Panc1 (cell line): ENCODE measurements at regions not wholly inside any gene's neighbourhood (a gene's known extent, or its start where the extent isn't known, plus 50 kb on each side); places are given as distances from the start of the nearest gene placed in this dataset.
"Not testable (repeated sequence)": the region's sequence is repeated elsewhere in the genome, so short reads cannot be mapped to it uniquely, and the experiment has no call there.

Source experiments
- ATAC-seq: fragments of 200-7000 bp; cut with Tn5 transposase; 2 replicates; pipeline ENCODE4 v1.9.1; 2020; ENCODE audit warnings: mild to moderate bottlenecking, moderate library complexity
- BruUV-seq: library from RNA; stranded (reverse); fragments of 400-500 nt; replicated peaks from 2 replicates; lab custom pipeline; 2021; lab: Mats Ljungman, UMichigan
- CTCF ChIA-PET: fragments of 300-600 bp; sonication (Branson Sonifier 250); formaldehyde crosslinking; loops from one replicate; lab custom pipeline; 2022; ENCODE audit warnings: antibody characterized with exemption; lab: Charles Lee
- POLR2A ChIA-PET: fragments of 300-600 bp; sonication (Branson Sonifier 250); formaldehyde crosslinking; loops from one replicate; lab custom pipeline; 2022; ENCODE audit warnings: antibody characterized with exemption; lab: Charles Lee
- DNase-seq: peaks from one replicate; pipeline ENCODE4 v3.0.0-alpha.2; 2010; ENCODE audit warnings: low read depth, low spot score
- H3K27ac ChIP-seq: 2 replicates; pipeline ENCODE4 v1.5.1; 2011; ENCODE audit warnings: mild to moderate bottlenecking, low read length, inconsistent platforms
- H3K27me3 ChIP-seq: fragments of 200-500 bp; sonication (Bioruptor generic); 2 replicates; pipeline ENCODE4 v1.6.0; 2014; ENCODE audit warnings: low read length, inconsistent platforms; ENCODE audit not compliant: control insufficient read depth, insufficient read depth
- H3K36me3 ChIP-seq: fragments of 200-500 bp; sonication (Bioruptor generic); 2 replicates; pipeline ENCODE4 v1.5.1; 2014; ENCODE audit warnings: inconsistent platforms, mild to moderate bottlenecking, low read length, moderate library complexity; ENCODE audit not compliant: control insufficient read depth, insufficient read depth
- H3K4me1 ChIP-seq: 2 replicates; pipeline ENCODE4 v1.5.1; 2011; ENCODE audit warnings: inconsistent platforms, mild to moderate bottlenecking, low read length, moderate library complexity; ENCODE audit not compliant: control insufficient read depth, insufficient read depth
- H3K4me3 ChIP-seq, 2 experiments: 2 replicates each; pipeline ENCODE4 v1.5.1; 2011 to 2012; ENCODE audit warnings: low read depth in 2 of 2, low read length in 2 of 2, mild to moderate bottlenecking in 2 of 2, inconsistent platforms in 1 of 2, moderate library complexity in 1 of 2
- H3K9me3 ChIP-seq: fragments of 200-500 bp; sonication (Bioruptor generic); 2 replicates; pipeline ENCODE4 v1.5.1; 2014; ENCODE audit warnings: low read depth, mild to moderate bottlenecking, inconsistent platforms, low read length, moderate library complexity; ENCODE audit not compliant: control insufficient read depth, insufficient read depth
- POLR2AphosphoS5 ChIP-seq: IDR thresholded peaks from 2 replicates; pipeline ENCODE4 v1.6.1; 2012; ENCODE audit warnings: mild to moderate bottlenecking, low read depth, low read length, moderate library complexity
- SIN3A ChIP-seq: IDR thresholded peaks from 2 replicates; pipeline ENCODE4 v1.6.1; 2012; ENCODE audit warnings: low read depth, mild to moderate bottlenecking, low read length, moderate library complexity, borderline replicate concordance; ENCODE audit not compliant: insufficient read depth
- TCF7L2 ChIP-seq: IDR thresholded peaks from 2 replicates; pipeline ENCODE4 v1.6.1; 2011; ENCODE audit warnings: mild to moderate bottlenecking, low read depth, low read length, inconsistent platforms
- in situ Hi-C: cut with HindIII; loops from 2 replicates; pipeline ENCODE4 v1.10.0; 2016; ENCODE audit warnings: low sequenced_read_pairs, low pct_unique_long_range_greater_than_20kb
- intact Hi-C: fragments of 100-400 bp; cut with micrococcal nuclease; formaldehyde crosslinking; loops from one replicate; pipeline ENCODE4 v1.10.0; 2022; ENCODE audit not compliant: unreplicated experiment
- TF ChIP-seq, protein P1 (sequence below): fragments of 450-650 bp; IDR thresholded peaks from 2 replicates; pipeline ENCODE4 v1.5.1; 2017; ENCODE audit warnings: mild to moderate bottlenecking
- TF ChIP-seq, protein P2 (sequence below), 2 experiments: IDR thresholded peaks; 2 replicates each; pipeline ENCODE4 v1.6.1; 2011 to 2012; ENCODE audit warnings: low read depth in 2 of 2, control low read depth in 1 of 2, low read length in 1 of 2, mild to moderate bottlenecking in 1 of 2, moderate library complexity in 1 of 2; ENCODE audit not compliant: insufficient read depth in 1 of 2

DNA sequence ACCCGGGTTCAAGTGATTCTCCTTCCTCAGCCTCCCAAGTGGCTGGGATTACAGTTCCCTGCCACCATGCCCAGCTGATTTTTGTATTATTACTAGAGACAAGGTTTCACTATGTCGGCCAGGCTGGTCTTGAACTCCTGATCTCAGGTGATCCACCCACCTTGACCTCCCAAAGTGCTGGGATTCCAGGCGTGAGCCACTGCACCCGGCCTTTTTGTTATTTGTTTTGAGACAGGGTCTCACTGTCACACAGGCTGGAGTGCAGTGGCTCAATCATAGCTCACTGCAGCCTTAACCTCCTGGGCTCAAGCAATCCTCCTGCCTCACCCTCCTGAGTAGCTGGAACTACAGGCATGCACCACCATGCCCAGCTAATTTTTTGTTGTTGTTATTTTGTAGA lies 104.8 kb upstream of the CARD11 start:
- H3K36me3 ChIP-seq, in situ Hi-C loops, BruUV-seq, CTCF ChIA-PET, POLR2A ChIA-PET, H3K27me3 ChIP-seq, intact Hi-C loops, H3K4me3 ChIP-seq, H3K27ac ChIP-seq, DNase-seq, H3K9me3 ChIP-seq, H3K4me1 ChIP-seq, ATAC-seq: not testable (repeated sequence)

GRCh38 chr7:3149231-3149995 lies 105.7 kb upstream of the CARD11 start:
- H3K4me1 ChIP-seq: no peaks in the 10 kb centered on the region
- no peaks in the 10 kb centered on the region for H3K9me3 ChIP-seq
- H3K27me3 ChIP-seq: no peaks in the 10 kb centered on the region
- intact Hi-C loops (no loop called here), in situ Hi-C loops (no loop called here)
- DNase-seq (no peak), ATAC-seq (no peak)
- CTCF ChIA-PET: no interaction called here
- no peak overlapping the region for H3K4me3 ChIP-seq
- H3K36me3 ChIP-seq: no peaks in the 10 kb centered on the region
- no TSS peak for BruUV-seq
- POLR2A ChIA-PET: no interaction called here
- H3K27ac ChIP-seq: no peak overlapping the region
- TF ChIP-seq, protein P1, sequence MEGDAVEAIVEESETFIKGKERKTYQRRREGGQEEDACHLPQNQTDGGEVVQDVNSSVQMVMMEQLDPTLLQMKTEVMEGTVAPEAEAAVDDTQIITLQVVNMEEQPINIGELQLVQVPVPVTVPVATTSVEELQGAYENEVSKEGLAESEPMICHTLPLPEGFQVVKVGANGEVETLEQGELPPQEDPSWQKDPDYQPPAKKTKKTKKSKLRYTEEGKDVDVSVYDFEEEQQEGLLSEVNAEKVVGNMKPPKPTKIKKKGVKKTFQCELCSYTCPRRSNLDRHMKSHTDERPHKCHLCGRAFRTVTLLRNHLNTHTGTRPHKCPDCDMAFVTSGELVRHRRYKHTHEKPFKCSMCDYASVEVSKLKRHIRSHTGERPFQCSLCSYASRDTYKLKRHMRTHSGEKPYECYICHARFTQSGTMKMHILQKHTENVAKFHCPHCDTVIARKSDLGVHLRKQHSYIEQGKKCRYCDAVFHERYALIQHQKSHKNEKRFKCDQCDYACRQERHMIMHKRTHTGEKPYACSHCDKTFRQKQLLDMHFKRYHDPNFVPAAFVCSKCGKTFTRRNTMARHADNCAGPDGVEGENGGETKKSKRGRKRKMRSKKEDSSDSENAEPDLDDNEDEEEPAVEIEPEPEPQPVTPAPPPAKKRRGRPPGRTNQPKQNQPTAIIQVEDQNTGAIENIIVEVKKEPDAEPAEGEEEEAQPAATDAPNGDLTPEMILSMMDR: no peak
- no peak for TF ChIP-seq SIN3A
- TF ChIP-seq, protein P2, sequence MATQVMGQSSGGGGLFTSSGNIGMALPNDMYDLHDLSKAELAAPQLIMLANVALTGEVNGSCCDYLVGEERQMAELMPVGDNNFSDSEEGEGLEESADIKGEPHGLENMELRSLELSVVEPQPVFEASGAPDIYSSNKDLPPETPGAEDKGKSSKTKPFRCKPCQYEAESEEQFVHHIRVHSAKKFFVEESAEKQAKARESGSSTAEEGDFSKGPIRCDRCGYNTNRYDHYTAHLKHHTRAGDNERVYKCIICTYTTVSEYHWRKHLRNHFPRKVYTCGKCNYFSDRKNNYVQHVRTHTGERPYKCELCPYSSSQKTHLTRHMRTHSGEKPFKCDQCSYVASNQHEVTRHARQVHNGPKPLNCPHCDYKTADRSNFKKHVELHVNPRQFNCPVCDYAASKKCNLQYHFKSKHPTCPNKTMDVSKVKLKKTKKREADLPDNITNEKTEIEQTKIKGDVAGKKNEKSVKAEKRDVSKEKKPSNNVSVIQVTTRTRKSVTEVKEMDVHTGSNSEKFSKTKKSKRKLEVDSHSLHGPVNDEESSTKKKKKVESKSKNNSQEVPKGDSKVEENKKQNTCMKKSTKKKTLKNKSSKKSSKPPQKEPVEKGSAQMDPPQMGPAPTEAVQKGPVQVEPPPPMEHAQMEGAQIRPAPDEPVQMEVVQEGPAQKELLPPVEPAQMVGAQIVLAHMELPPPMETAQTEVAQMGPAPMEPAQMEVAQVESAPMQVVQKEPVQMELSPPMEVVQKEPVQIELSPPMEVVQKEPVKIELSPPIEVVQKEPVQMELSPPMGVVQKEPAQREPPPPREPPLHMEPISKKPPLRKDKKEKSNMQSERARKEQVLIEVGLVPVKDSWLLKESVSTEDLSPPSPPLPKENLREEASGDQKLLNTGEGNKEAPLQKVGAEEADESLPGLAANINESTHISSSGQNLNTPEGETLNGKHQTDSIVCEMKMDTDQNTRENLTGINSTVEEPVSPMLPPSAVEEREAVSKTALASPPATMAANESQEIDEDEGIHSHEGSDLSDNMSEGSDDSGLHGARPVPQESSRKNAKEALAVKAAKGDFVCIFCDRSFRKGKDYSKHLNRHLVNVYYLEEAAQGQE (IDR thresholded peaks at IDR 0.05; ENCODE audit: insufficient read depth in 1 of 2, low read depth in 2 of 2, low read length in 1 of 2): no peak
- TF ChIP-seq TCF7L2: no peak
- no peak for TF ChIP-seq POLR2AphosphoS5

DNA sequence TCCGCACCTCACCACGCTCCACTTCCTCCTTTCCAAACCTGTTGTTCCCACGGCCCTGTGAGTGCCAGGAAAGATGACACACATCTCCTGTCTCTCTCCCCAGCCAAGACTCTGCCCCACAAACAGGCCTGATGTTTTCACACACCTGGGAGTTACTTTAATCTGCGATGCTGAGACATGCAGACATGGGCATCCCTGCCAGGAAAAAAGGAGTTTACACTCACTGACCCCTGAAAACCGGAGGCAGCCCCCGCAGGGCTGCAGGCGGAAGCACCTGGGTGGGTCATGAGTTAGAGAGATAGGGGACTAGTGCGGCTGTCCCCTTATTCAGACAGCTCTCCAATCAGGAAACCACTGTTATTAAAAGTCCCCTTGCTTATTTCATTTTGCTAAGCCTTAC lies 106.4 kb upstream of the CARD11 start:
- Histone ChIP-seq H3K36me3 (no peaks in the 10 kb centered on the region), H3K27me3 (no peaks in the 10 kb centered on the region), H3K9me3 (no peaks in the 10 kb centered on the region), H3K27ac (no peak overlapping the region), H3K4me3 (no peak overlapping the region), H3K4me1 (no peaks in the 10 kb centered on the region)
- BruUV-seq: no TSS peak
- no peak for TF ChIP-seq SIN3A
- TF ChIP-seq TCF7L2: no peak
- no peak for TF ChIP-seq POLR2AphosphoS5
- TF ChIP-seq, protein P1: no peak
- TF ChIP-seq, protein P2 (IDR thresholded peaks at IDR 0.05; ENCODE audit: insufficient read depth in 1 of 2, low read depth in 2 of 2, low read length in 1 of 2): no peak
- no peak for DNase-seq
- no peak for ATAC-seq
- in situ Hi-C loops (no loop called here), intact Hi-C loops (loop anchor here (5.0 kb wide), 1 partner anchor 263 kb away; no protein-coding TSS in a partner anchor)
- POLR2A ChIA-PET: interaction anchor here (0.6 to 0.8 kb wide), 2 partner anchors 161 to 202 kb away, joined by 10 to 11 read pairs; no protein-coding TSS in a partner anchor
- CTCF ChIA-PET: no interaction called here
